ENCODE measurements at regions not wholly inside any gene's neighbourhood (a gene's known extent, or its start where the extent isn't known, plus 50 kb on each side); places are given as distances from the start of the nearest gene placed in this dataset.
"Not testable (repeated sequence)": the region's sequence is repeated elsewhere in the genome, so short reads cannot be mapped to it uniquely, and the experiment has no call there.

DNA sequence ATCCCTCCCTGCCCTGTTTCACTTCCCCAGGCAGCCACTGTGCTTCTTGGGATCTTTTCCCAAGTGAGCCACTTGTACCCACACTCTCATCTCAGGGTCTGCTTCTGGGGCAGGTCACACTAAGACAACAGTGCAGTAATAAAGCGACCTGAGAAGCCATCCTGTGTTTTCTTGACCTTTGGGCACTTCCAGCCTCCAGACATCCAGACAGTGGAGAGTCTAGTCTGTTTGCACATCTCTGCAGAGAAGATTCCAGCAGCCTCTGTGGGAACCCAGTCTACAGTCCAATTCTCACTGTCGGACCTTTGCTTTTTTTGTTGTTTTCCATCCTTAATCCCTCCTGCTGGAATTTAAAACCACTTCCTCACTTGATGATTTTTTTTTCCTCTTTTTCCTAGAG lies 50.3 kb upstream of the ATP6AP2 start:
- no peak for DNase-seq

DNA sequence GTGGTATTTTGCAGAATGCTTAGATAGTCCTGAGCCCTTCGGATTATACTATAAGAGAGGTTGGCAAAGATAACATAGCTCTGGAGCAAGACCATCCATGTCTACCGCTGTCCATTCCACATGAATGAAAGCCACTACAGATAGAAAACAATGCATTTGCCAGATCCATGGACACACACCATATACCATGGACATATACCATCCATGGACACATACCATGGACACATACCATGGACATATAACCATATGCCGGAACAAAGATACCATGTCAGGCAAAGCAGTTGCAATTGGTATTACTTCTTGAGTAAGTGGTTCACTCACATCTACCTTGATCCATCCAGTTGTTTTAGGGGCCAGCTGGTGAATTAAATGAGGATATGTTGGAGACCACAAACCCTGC lies 53.2 kb upstream of the ATP6AP2 start:
- no peak for DNase-seq

DNA sequence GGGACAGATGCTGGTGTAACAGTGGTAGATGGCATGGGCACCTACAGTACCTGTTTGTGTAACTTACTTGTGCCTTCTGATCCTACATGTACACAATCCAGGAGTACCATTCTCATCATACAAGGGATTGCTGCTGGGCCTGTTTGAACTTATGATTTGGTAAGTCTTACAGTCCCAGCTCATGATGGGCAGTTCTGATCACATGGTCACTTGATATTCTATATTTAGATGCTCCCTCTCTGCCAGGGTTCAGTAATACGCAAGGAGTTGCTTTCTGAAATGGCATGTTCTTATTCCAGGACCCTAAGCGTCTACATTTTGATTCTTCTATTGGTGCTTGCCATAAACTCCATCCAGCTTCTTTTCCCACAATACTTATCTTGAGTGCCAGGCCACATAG lies 54.4 kb upstream of the ATP6AP2 start:
- no peak for DNase-seq

DNA sequence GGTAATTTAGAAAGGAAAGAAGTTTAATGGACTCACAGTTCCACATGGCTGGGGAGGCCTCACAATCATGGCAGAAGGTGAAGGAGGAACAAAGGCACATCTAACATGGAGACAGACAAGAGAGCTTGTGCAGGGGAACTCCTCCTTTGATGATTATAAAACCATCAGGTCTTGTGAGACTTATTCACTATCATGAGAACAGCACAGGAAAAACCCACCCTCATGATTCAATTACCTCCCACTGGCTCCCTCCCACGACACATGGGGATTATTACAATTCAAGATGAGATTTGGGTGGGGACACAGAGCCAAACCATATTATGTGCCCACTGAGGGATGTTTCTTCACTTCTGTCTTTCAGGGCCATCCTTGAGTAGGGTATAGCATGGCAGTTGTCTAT lies 54.9 kb upstream of the ATP6AP2 start:
- not testable (repeated sequence) for DNase-seq

DNA sequence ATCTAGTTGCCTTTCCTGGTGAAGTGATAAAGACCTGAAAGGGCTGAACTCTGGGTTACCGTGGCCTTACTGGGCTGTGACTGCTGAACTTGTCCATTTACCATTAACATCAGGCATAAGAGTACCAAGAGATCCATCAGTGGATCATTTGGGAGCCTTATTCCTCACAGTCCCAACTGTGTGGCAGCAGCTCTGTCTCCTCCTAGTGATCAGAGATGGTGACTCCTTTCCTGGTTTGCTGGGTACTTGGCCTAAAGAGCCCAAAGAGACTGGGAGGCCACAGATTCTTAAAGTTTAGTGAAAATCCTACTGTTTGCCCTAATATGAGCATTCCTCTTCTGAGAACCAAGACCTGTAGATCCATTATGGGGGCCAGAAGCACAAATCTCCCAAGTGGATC lies 56.3 kb upstream of the ATP6AP2 start:
- peak; percentile 0 for DNase-seq

DNA sequence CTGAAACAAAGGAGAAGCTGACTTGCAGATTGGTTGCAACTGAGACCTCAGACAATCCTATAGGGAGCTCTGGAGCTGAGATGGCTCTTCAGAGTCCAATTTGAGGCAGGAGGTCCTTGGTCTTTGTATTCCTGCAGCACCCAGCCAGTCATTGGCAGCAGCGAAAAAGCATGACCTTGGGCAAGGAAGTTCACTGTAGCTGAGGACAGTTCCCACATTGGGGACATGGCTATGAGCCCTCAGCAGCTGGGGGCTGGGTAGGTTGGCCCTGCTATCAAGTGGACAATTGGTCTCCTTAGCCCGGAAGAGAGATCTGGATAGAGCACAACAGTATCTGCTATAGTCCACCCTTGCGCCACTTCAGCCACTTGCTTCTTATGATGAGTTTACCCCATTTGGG lies 56.9 kb upstream of the ATP6AP2 start:
- no peak for DNase-seq

DNA sequence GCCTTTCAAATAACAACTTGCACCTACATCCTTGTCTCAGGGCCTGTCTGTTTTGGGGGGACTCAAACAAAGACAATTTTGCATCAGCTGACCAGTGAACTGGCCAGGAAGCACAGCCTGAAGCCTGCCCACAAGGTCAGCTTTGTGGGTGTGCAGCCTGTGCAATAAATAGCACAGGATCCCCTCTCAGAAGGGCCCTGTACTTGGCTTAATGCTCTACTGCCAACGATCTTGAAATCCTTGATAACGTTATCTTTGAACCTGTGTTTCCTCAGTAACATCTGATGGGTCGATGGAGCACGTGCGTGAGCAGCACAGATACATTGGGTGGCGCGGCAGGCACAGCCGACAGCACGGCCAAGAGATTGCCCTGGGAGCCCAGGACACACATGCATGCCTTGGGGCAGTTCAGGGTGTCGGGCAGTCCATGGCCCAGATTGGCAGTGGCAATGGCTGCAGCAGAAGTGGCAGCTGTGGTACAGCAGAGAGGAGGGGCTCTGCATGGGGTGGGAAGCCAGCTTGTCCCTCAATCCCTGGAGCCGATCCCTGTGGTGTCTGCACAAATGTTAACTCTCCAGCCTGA lies 58.8 kb upstream of the ATP6AP2 start:
- DNase-seq = no peak

DNA sequence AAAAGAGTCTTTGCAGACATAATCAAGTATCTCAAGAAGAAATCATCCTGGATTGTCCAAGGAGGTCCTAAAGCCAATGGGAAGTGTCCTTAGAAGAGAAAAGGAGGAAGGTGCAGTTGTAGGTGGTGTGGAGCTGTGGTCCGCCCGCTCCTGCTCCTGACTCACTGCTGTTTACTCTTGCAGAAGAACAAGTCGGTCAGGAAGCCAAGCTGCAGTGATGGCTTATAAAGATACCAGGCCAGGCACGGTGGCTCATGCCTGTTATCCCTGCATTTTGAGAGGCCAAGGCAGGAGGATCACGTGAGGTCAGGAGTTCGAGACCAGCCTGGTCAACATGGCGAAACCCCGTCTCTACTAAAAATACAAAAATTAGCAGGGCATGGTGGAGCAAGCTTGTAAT lies 66.4 kb upstream of the ATP6AP2 start:
- DNase-seq = no peak

DNA sequence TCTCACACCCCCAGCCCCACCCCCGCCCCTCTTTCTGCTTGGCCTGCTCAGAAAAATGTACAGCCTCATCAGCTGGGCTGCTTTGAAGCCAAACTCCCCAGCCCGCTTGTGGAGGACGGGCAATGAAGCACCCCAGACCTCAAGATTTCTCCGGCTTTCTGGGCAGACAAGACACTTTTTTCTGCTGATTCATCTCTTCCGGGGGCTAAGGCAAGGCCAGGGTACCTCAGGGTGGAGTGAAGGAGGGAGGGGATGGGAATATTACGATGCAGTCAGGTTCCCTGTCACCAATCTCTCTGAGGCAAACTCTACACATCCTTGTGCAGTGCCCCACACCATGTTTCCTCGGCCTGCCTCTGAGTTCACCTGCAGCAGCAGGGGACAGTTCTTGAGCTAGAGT lies 66.9 kb upstream of the ATP6AP2 start:
- DNase-seq = no peak

DNA sequence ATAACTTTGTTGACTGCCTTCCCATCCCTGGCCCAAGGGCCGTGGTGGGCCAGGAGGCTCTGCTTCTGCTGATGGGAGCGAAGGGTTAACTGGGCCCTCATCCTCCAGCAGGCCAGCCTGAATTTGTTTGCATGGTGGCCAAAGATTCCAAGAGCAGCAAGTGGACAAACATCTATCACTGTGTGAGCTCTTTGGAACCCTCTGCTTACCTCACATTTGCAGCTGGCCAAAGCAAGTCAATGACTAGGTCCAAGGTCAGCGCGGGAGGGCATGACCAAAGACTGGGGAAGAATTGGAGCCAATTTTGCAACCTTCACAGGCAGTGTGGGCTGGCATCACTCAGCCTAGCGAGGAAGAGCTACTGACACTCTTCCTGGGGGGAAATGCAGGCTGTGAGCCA lies 67.8 kb upstream of the ATP6AP2 start:
- DNase-seq = no peak

DNA sequence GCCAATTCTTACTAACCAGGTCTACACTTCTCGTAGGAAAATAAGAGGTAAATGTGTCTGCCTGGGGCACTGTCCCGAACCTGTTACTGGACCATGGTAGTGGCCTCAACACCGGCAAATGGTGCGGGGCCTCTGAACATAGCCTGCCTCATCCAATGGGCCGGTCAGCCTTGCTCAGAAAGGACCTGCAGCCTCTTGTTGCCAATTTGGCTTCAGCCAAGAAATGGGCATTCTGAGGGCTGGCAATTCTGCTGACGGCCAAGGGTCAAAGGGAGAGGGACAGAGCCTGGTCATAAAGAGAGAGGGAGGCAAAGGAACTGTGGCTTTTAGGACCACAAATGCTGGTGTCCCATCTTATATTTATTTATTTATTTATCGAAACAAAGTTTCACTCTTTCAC lies 69.5 kb upstream of the ATP6AP2 start:
- DNase-seq = no peak

DNA sequence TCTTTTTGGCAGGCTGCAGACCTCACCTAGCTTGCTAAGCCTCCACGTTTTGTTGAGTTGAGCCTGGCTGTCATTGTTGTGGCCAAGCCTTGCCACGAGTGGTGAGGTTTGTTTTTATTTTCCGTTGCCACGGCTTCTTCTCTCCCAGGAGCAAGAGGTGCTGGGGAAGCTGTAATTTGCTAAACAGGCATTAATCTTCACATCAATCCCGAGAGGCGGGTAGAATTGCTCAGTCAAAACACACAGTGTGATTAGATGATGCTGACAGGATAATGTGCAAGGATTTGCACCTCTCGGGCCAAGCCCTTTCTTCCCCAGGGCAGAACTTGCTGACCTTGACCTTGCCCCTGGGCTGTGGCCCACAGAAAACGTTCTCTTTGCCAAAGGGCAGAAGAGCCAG lies 72.2 kb upstream of the ATP6AP2 start:
- no peak for DNase-seq

DNA sequence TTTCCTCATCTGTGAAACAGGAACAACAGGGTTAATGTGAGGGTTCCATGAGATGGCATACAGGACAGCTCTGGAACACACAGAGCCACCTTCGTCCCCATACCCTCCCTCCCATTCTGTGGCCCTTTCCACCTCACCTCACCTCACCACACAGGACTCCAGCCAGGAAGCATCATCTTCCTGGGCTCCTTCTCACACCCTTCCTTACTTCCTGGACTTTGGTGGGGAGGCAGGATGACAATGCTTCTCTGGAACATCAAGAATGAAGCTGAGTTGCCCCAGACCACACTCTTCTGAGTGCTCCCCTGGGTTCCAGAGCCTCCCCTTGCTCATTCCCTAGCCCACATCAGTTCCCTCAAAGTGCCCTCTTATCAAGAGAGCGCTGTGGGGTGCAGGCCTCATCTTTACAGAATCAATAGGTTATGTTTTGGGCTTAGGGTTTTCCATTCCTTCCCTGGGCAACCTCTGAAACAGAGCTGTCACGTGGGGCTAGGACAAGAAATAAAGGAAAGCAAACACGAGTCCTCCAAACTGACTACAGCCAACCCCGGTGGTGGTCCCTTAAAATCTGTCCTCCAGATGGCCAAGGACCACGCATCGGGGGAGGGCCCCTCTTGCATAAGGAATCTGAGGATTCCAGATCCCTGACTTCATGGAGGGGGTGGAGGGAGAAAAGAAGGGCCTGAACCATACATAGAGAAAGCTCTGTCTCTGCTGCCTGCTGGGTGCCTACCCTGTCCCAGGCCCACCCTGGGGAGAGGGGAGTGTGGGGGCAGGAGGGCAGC lies 74.4 kb upstream of the ATP6AP2 start:
- DNase-seq = peak; percentile 65

DNA sequence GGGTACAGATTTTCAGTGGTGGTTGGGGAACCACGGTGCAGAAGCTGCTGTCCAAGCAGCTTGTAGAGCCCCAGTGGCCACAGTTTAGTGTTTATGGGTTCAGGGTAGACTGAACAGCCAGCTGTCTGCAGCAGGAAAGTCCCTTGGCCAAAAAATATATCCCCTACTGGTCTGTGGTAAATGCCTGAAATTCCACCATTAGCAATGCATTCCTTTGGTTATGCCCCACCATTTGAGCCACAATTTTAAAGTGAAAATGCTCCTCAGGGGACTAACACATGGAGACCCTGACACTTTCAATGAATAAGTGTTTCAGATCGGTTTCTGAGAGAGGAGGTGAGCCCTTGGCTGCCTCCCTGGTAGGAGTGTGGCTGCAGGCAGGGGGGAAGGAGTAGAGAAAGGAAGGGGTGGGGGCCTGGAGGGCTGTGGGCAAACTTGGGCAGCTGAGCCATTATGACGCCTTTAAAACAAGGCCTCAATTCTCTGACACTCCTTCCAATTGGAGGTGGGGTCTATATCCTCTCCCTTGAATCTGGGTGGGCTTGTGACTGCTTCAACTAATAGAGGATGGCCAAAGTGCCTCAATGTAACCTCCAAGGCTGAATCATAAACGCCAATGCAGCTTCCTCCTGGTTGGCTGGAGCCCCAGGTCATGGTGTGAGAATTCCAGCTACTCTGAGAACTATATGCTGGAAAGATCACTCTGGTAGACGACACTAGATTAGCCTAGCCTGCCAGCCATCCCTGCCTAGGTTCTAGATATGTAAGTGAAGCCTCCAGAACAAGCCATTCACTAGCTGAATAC lies 75.8 kb upstream of the ATP6AP2 start:
- DNase-seq = peak; percentile 91

DNA sequence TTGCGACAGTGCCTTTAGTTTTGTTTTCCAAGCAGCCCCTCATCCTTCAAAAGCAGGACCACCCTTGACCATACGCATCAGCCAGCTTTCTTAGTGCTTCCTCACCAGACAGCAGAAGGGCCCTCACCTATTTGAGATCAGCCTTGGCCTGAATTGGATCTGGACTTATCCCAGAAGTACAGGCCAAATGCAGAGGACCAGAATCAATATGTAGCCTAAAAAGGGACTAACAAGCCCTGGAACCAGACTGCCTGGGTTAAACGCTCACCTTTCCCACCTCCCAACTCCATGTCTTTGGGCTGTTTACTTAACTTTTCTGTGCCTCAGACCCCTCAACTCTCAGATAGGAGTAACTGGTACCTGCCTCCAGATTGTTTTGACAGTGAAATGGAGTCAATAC lies 77.7 kb upstream of the ATP6AP2 start:
- DNase-seq = no peak

DNA sequence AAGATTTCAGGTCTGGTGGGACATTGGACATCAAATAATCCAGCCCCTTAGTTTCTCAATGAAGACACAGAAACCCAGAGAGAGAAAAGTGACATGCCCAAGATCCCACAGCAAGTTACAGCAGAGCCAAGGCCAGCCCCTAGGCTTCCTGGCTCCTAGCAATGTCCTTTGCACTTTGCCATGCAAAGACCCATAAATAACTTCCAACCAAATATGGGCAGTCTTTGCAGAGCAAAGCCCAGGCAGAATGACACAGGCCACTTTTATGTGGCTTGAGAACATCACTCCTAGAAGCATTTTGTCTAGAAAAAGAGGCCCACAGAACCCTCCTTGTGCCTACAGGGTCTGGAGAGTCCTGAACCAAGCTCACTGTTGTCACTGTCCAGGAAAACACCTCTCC lies 78.1 kb upstream of the ATP6AP2 start:
- no peak for DNase-seq

DNA sequence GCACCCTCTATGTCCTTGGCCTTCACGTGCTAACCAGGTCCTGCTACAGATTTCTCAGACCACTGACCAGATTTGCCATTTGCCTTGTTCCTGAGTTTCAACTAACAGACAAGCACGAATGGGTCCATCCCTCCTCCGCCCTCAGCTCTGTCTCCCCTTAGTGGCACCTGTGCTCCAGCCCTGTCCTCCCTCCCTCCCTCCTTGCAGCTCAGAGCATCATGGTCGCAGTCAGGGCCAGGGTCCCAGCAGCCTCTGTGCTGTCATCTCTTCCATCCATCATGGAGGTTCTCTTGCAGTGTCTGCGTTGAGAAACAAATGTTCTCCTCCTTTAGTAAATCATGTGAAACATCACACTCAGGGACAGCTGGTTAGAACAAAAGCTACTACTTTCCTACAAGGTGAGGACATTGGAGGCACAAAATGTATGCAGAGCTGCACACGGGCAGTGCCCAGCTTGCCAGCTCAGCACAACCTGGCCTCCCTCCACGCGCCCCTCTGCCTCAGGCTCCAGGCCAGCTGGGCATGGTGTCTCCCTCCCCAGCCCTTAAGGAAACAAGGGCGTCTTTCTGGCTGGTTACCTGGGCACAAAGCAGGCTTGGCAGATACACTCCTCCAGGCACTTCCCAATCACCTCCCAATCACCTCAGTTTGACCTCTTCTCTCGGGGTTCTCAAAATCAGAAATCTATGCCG lies 79.5 kb upstream of the ATP6AP2 start:
- DNase-seq = no peak

DNA sequence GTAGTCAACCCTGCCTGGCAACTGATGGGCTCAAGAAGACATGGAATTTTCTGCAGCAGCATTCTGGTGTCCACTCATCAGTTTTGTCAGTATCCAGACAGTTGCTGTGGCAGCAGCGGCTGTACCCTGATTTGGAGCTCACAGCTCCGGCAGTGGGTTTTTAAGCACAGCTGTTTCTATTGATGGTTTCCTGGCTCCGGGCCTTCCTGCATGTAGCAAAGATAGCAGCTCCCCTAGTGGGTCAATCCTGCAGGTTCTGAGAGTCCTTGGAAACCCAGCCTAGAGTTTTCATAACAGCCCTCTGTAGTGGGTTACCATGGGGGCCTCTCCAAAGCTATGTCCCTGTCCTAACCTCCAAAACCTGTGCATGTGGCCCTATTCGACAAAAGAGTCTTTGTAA lies 84.0 kb upstream of the ATP6AP2 start:
- peak; percentile 29 for DNase-seq

DNA sequence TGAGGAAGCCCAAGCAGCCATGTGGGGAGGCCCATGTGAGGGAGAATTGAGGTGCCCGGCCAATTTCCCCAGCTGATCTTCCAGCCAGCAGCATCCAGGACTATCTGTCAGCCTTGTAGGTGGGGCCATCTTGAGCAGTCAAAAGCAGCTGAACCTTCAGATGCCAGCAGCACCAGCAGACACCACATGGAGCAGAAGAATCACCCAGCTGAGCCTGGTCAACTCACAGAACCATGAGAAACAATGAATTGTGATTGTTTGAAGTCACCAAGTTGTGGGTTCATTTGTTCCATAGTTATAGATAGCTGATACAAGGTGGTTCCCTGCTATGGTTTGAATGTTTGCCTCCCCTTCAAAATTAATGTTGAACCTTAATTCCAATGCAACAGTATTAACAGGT lies 85.1 kb upstream of the ATP6AP2 start:
- no peak for DNase-seq

DNA sequence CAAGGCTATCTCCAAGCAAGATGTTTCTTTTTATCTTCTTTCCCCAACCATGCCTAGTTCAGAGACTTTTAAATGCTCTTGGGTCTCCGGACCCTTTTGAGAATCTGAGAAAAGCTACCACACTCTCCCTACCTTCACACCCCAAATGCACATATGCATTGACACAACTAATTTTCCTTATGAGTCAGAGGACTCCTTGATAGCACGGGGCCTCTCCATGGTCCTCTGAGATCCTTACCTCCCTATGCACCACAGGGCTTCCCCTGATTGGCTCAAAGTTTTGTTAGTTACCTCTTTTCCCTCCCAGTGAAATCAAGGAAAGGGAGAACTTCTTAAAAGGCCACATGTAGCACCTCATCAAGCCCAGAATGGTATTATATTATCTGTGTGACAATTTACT lies 86.8 kb upstream of the ATP6AP2 start:
- DNase-seq = no peak

DNA sequence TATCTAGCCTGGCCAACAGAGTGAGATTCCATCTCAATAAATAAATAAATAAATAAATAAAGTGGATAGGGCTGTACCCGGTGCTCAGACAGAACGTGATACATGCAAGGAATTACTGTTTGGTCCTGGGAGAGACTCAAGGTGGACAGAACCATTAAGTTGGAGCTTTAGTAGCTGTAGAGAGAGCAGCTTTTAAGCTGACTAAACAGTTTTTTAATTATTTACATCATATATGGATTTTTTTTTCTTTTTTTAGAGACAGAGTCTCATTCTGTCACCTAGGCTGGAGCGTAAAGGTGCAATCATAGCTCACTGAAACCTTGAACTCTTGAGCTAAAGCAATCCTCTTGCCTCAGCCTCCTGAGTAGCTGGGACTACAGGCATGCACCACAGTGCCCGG lies 92.5 kb upstream of the ATP6AP2 start:
- no peak for DNase-seq

DNA sequence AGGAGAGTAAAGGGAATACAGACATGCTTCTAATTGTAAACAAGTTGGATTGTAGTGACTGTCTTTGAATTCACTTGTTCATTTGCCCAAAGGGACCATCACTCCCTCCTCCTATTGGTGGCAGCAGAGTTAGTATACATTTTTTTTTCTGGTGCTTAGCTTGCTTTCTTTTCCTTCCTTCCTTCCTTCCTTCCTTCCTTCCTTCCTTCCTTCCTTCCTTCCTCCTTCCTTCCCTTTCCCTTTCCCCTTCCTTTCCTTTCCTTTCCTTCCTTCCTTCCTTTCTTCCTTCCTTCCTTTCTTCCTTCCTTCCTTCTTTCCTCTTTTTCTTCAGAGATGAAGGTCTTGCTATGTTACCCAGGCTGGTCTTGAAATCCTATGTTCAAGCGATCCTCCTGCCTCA lies 94.8 kb upstream of the ATP6AP2 start:
- DNase-seq = no peak

DNA sequence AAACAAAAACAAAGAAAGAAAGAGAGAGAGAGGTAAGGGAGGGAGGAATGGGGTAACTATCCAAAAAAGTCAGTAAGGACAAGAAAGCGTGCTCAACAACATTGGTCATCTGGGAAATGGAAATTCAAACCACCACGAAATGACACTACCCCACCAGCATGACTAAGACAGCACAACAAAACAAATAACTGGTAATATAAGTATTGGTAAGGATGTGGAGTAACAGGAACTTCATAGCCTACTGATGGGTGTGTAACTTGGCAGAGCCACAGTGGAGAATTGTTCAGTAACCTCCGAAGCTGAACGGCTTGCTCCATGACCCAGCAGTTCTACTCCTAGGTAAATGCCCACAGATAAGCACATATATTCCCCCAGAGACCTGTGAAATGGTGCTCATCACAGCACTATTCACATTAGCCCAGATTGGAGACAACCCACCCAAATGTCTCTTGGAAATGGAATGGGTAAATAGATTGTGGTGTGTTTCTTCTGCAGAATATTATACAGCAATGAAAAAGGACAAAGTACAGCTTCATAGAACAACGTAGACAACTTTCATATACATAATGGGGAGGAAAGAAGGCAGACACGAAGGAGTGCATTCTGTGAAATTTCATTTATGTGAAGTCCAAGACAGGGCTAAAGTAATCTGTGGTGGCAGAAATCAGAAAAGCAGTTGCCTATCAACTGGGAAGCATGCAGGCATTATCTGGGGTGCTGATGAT lies 95.5 kb upstream of the ATP6AP2 start:
- DNase-seq = no peak

Measured in fibroblast of skin of right biceps (primary cell).